KMS-11 (cell line): ENCODE measurements at regions not wholly inside any gene's neighbourhood (a gene's known extent, or its start where the extent isn't known, plus 50 kb on each side); places are given as distances from the start of the nearest gene placed in this dataset.

Experiments used
- H2AFZ ChIP-seq: fragments of 200-600 bp; sonication (generic); 2 replicates; pipeline ENCODE4 v1.6.1; 2016; ENCODE audit warnings: antibody characterized with exemption, mixed run types, low read depth
- H3K27ac ChIP-seq: fragments of 200-600 bp; sonication (generic); 2 replicates; pipeline ENCODE4 v1.6.1; 2016; ENCODE audit warnings: mild to moderate bottlenecking, mixed run types
- H3K27me3 ChIP-seq: fragments of 200-600 bp; sonication (generic); 2 replicates; pipeline ENCODE4 v1.6.1; 2017; ENCODE audit warnings: mild to moderate bottlenecking, low read depth, mixed run types, moderate library complexity; ENCODE audit not compliant: insufficient read depth
- H3K36me3 ChIP-seq: fragments of 200-600 bp; sonication (generic); 2 replicates; pipeline ENCODE4 v1.6.1; 2017; ENCODE audit warnings: mild to moderate bottlenecking, mixed run types; ENCODE audit not compliant: insufficient read depth
- H3K4me1 ChIP-seq: fragments of 200-600 bp; sonication (generic); 2 replicates; pipeline ENCODE4 v1.6.1; 2016; ENCODE audit warnings: mild to moderate bottlenecking, low read depth, mixed run types; ENCODE audit not compliant: poor library complexity, severe bottlenecking
- H3K4me2 ChIP-seq: fragments of 200-600 bp; sonication (generic); 2 replicates; pipeline ENCODE4 v1.7.0; 2016; ENCODE audit warnings: mild to moderate bottlenecking, mixed run types
- H3K4me3 ChIP-seq: fragments of 200-600 bp; sonication (generic); IDR thresholded peaks from 2 replicates; pipeline ENCODE4 v1.6.1; 2017; ENCODE audit warnings: low read depth, low read length, mixed read lengths; ENCODE audit not compliant: insufficient read depth
- H3K79me2 ChIP-seq: fragments of 200-600 bp; sonication (generic); 2 replicates; pipeline ENCODE4 v1.6.1; 2016; ENCODE audit warnings: low read depth, mixed run types; ENCODE audit not compliant: insufficient read depth
- H3K9ac ChIP-seq: fragments of 200-600 bp; sonication (generic); 2 replicates; pipeline ENCODE4 v1.6.1; 2016; ENCODE audit warnings: mild to moderate bottlenecking, mixed run types
- H4K20me1 ChIP-seq: fragments of 200-600 bp; sonication (generic); 2 replicates; pipeline ENCODE4 v1.6.1; 2016; ENCODE audit warnings: mild to moderate bottlenecking, mixed run types; ENCODE audit not compliant: insufficient read depth
- TF ChIP-seq, protein P1 (sequence below): fragments of 200-600 bp; sonication (generic); conservative IDR thresholded peaks from 2 replicates; pipeline ENCODE4 v1.6.1; 2017; ENCODE audit warnings: low read depth, mild to moderate bottlenecking, antibody characterized with exemption, low read length, moderate library complexity, mixed read lengths

DNA sequence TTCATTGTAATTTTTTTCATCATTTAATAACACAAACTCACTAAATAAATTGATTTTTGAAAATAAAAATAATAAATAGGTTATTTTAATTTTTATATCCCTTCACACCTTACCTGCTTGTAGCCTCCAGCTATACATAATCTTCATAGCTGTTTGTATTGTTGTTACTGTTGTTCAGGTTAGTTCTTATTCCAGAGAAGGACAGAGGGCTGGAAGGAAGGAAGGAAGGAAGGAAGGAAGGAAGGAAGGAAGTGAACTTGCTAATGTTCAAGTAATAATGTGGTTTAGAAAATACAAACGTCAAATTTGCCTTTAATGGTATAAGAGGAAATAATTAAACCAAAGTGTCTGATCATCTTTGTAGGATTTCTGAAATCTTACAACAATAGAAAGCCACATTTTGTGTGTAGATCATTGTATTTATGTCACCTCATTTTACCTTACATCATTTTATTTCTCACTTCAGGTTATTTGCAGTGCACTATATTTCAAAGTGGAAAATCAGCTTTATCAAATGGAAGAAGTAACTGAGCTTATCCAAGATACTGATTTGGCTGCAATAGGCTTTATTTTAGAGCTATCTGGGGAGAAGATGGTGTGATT, 660.0 kb upstream of the CCDC54 start:
- TF ChIP-seq, protein P1, sequence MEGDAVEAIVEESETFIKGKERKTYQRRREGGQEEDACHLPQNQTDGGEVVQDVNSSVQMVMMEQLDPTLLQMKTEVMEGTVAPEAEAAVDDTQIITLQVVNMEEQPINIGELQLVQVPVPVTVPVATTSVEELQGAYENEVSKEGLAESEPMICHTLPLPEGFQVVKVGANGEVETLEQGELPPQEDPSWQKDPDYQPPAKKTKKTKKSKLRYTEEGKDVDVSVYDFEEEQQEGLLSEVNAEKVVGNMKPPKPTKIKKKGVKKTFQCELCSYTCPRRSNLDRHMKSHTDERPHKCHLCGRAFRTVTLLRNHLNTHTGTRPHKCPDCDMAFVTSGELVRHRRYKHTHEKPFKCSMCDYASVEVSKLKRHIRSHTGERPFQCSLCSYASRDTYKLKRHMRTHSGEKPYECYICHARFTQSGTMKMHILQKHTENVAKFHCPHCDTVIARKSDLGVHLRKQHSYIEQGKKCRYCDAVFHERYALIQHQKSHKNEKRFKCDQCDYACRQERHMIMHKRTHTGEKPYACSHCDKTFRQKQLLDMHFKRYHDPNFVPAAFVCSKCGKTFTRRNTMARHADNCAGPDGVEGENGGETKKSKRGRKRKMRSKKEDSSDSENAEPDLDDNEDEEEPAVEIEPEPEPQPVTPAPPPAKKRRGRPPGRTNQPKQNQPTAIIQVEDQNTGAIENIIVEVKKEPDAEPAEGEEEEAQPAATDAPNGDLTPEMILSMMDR, result no peak
- H3K4me1 ChIP-seq, result peaks cover 11% of the 10 kb centered on the region
- H3K9ac ChIP-seq, result no peak overlapping the region
- no peak overlapping the region for H3K4me2 ChIP-seq
- H3K27ac ChIP-seq, result no peak overlapping the region
- no peak overlapping the region for H2AFZ ChIP-seq
- no peaks in the 10 kb centered on the region for H3K36me3 ChIP-seq
- H4K20me1 ChIP-seq, result no peaks in the 10 kb centered on the region
- no peaks in the 10 kb centered on the region for H3K27me3 ChIP-seq
- no peak overlapping the region for H3K4me3 ChIP-seq
- H3K79me2 ChIP-seq, result no peaks in the 10 kb centered on the region

DNA sequence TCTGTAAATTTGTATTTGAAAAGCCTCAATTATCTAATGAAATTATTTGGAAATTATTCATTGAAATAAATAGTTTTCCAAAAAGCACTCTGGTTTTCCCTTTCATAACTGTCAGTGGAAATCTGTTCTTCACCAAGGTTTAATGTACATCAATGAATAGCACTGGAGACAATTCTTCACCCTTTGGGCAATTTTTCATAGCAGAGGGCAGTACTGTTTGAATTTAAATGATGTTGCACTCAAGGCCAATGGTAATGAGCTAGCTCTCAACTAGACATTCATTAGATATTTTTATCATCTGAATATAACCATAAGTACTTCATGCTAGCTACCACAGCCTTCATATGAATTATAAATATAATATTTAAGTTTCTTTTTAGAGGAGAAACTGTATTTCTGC, 658.2 kb upstream of the CCDC54 start:
- H3K27me3 ChIP-seq, result no peaks in the 10 kb centered on the region
- no peak overlapping the region for H3K4me2 ChIP-seq
- TF ChIP-seq, protein P1, result no peak
- H3K4me1 ChIP-seq, result peaks cover 10% of the 10 kb centered on the region
- no peak overlapping the region for H3K4me3 ChIP-seq
- no peaks in the 10 kb centered on the region for H3K79me2 ChIP-seq
- no peak overlapping the region for H3K27ac ChIP-seq
- no peak overlapping the region for H2AFZ ChIP-seq
- H3K36me3 ChIP-seq, result no peaks in the 10 kb centered on the region
- no peaks in the 10 kb centered on the region for H4K20me1 ChIP-seq
- H3K9ac ChIP-seq, result no peak overlapping the region

DNA sequence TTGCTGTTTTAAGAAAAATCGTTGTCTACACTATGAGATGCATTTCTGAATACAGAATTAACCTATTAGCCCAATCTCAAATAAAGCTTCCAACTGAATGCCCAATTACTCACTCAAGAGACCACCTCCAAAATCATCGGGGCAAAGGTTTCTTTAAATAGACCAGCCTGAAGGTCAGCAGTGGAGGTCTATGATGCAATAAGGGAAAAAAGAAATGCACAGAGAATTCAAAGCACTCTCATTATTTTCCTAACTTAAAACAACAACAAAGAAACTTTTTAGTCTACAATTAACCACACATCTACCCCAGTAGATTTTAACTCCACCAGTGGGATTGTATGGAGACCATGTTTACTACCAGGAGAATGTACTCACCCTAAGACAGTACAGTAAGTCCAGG, 657.7 kb upstream of the CCDC54 start:
- no peaks in the 10 kb centered on the region for H3K79me2 ChIP-seq
- no peak overlapping the region; the same call in 1 of the 2 replicates for H2AFZ ChIP-seq
- H3K27ac ChIP-seq, result no peak overlapping the region
- TF ChIP-seq, protein P1, result no peak
- no peak overlapping the region for H3K4me3 ChIP-seq
- H3K4me2 ChIP-seq, result no peak overlapping the region
- no peaks in the 10 kb centered on the region for H3K27me3 ChIP-seq
- H3K9ac ChIP-seq, result no peak overlapping the region
- H3K36me3 ChIP-seq, result no peaks in the 10 kb centered on the region
- peaks cover 10% of the 10 kb centered on the region for H3K4me1 ChIP-seq
- no peaks in the 10 kb centered on the region for H4K20me1 ChIP-seq

DNA sequence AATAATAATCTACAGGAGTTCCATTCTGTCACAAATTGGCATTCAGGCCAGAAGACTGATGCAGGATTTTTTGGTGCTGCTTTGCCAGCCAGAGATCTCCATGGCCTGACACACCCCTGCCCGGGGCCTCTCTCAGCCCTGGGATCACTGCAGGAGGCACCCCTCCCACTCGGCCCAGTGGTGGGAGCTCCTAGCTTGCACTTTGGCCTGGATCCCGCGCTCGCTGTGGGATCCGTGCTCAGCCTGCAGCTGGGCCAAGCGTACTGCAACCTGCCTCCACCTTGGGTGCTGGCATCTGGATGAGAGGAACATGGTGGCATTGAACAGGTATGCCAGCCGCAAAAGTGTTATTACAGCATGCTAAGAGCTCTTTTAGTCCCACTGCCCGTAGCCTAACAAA, 656.7 kb upstream of the CCDC54 start:
- H3K27ac ChIP-seq, result no peak overlapping the region
- H4K20me1 ChIP-seq, result no peaks in the 10 kb centered on the region
- H3K4me3 ChIP-seq, result no peak overlapping the region
- no peak overlapping the region for H3K9ac ChIP-seq
- no peak overlapping the region for H2AFZ ChIP-seq
- H3K27me3 ChIP-seq, result no peaks in the 10 kb centered on the region
- no peak overlapping the region for H3K4me2 ChIP-seq
- TF ChIP-seq, protein P1, result no peak
- no peaks in the 10 kb centered on the region for H3K79me2 ChIP-seq
- H3K4me1 ChIP-seq, result peaks cover 10% of the 10 kb centered on the region
- H3K36me3 ChIP-seq, result no peaks in the 10 kb centered on the region
